IMR-90 (cell line): ENCODE measurements at regions not wholly inside any gene's neighbourhood (a gene's known extent, or its start where the extent isn't known, plus 50 kb on each side); places are given as distances from the start of the nearest gene placed in this dataset.

ENCODE experiments used
- ATAC-seq: fragments of 200-7000 bp; cut with Tn5 transposase; 2 replicates; pipeline ENCODE4 v1.9.1; 2020; ENCODE audit warnings: low read depth, mild to moderate bottlenecking, moderate library complexity
- BruUV-seq: library from RNA; stranded (reverse); fragments of 400-500 nt; replicated peaks from 2 replicates; lab custom pipeline; 2021; lab: Mats Ljungman, UMichigan
- CTCF ChIA-PET: fragments of 300-600 bp; formaldehyde crosslinking; extraction: SDS; loops from one replicate; lab custom pipeline; 2021; ENCODE audit warnings: antibody characterized with exemption; lab: Yijun Ruan, JAX
- POLR2A ChIA-PET: fragments of 300-600 bp; sonication (Branson Sonifier 250); formaldehyde crosslinking; loops from one replicate; lab custom pipeline; 2022; ENCODE audit warnings: antibody characterized with exemption; ENCODE audit not compliant: unreplicated experiment; lab: Charles Lee
- DNase-seq: peaks from one replicate; pipeline ENCODE4 v3.0.0; 2013
- H2AFZ ChIP-seq: replicated peaks from 2 replicates; pipeline ENCODE3; 2013; ENCODE audit warnings: low read length, mild to moderate bottlenecking; ENCODE audit not compliant: poor library complexity
- H2AK5ac ChIP-seq: 2 replicates; pipeline ENCODE4 v1.6.1; 2013; ENCODE audit warnings: low read depth, low read length, inconsistent platforms
- H2AK9ac ChIP-seq: replicated peaks from 2 replicates; pipeline ENCODE3; 2013; ENCODE audit warnings: mild to moderate bottlenecking, low read depth, low read length, moderate library complexity; ENCODE audit not compliant: poor library complexity
- H2BK120ac ChIP-seq: 2 replicates; pipeline ENCODE4 v1.6.1; 2013; ENCODE audit warnings: low read depth, low read length, inconsistent platforms
- H2BK15ac ChIP-seq: 3 replicates; pipeline ENCODE4 v1.6.1; 2013; ENCODE audit warnings: low read depth, low read length, inconsistent platforms
- H2BK20ac ChIP-seq: 2 replicates; pipeline ENCODE4 v1.6.1; 2013; ENCODE audit warnings: low read depth, mild to moderate bottlenecking, inconsistent platforms, low read length, moderate library complexity
- H2BK5ac ChIP-seq: 2 replicates; pipeline ENCODE4 v1.6.1; 2013; ENCODE audit warnings: mild to moderate bottlenecking, low read depth, low read length, inconsistent platforms; ENCODE audit not compliant: poor library complexity, severe bottlenecking
- H3K14ac ChIP-seq: replicated peaks from 2 replicates; pipeline ENCODE4 v1.6.1; 2013; ENCODE audit warnings: low read depth, low read length, inconsistent platforms
- H3K18ac ChIP-seq: 2 replicates; pipeline ENCODE4 v1.6.1; 2013; ENCODE audit warnings: low read depth, low read length, control low read depth
- H3K23ac ChIP-seq: 2 replicates; pipeline ENCODE4 v1.6.1; 2013; ENCODE audit warnings: low read depth, low read length, inconsistent platforms
- H3K27ac ChIP-seq: 2 replicates; pipeline ENCODE4 v1.5.1; 2013; ENCODE audit warnings: mild to moderate bottlenecking, control low read depth, low read length; ENCODE audit not compliant: insufficient read depth
- H3K27me3 ChIP-seq: 2 replicates; pipeline ENCODE4 v1.6.1; 2013; ENCODE audit warnings: low read length; ENCODE audit not compliant: control insufficient read depth, insufficient read depth
- H3K36me3 ChIP-seq: 2 replicates; pipeline ENCODE4 v1.6.1; 2013; ENCODE audit warnings: low read length, mixed read lengths; ENCODE audit not compliant: control insufficient read depth, insufficient read depth
- H3K4ac ChIP-seq: 2 replicates; pipeline ENCODE4 v1.6.1; 2013; ENCODE audit warnings: low read depth, low read length, inconsistent platforms
- H3K4me1 ChIP-seq: 2 replicates; pipeline ENCODE4 v1.6.1; 2013; ENCODE audit warnings: low read length, mixed read lengths; ENCODE audit not compliant: control insufficient read depth, insufficient read depth
- H3K4me2 ChIP-seq: 2 replicates; pipeline ENCODE4 v1.6.1; 2013; ENCODE audit warnings: low read depth, mild to moderate bottlenecking, control low read depth, low read length, moderate library complexity
- H3K4me3 ChIP-seq: 2 replicates; pipeline ENCODE4 v1.5.1; 2013; ENCODE audit warnings: low read depth, mild to moderate bottlenecking, control low read depth, low read length, moderate library complexity; ENCODE audit not compliant: insufficient read depth
- H3K56ac ChIP-seq: 2 replicates; pipeline ENCODE4 v1.6.1; 2013; ENCODE audit warnings: low read length, inconsistent platforms; ENCODE audit not compliant: insufficient read depth; ENCODE audit errors: extremely low read depth
- H3K79me1 ChIP-seq, 2 experiments: 2 replicates each; pipeline ENCODE4 v1.6.1; 2013; ENCODE audit warnings: low read length in 2 of 2, inconsistent platforms in 1 of 2, low read depth in 1 of 2
- H3K9ac ChIP-seq: 2 replicates; pipeline ENCODE4 v1.6.1; 2013; ENCODE audit warnings: low read depth, low read length, control low read depth
- H3K9me1 ChIP-seq: 2 replicates; pipeline ENCODE4 v1.6.1; 2013; ENCODE audit warnings: low read length, inconsistent platforms; ENCODE audit not compliant: insufficient read depth
- H3K9me3 ChIP-seq: 2 replicates; pipeline ENCODE4 v1.6.1; 2013; ENCODE audit warnings: low read length; ENCODE audit not compliant: control insufficient read depth, insufficient read depth
- H4K20me1 ChIP-seq: 2 replicates; pipeline ENCODE4 v1.6.1; 2013; ENCODE audit warnings: low read length, inconsistent platforms; ENCODE audit not compliant: insufficient read depth
- H4K5ac ChIP-seq: 2 replicates; pipeline ENCODE4 v1.6.1; 2013; ENCODE audit warnings: mild to moderate bottlenecking, low read depth, low read length, control low read depth
- H4K8ac ChIP-seq, 2 experiments: 2 replicates each; pipeline ENCODE4 v1.6.1; 2013; ENCODE audit warnings: low read depth in 2 of 2, low read length in 2 of 2, control low read depth in 1 of 2, inconsistent platforms in 1 of 2
- H4K91ac ChIP-seq: 2 replicates; pipeline ENCODE4 v1.6.1; 2013; ENCODE audit warnings: low read depth, low read length, inconsistent platforms; ENCODE audit not compliant: insufficient read depth
- BHLHE40 ChIP-seq: fragments of 150-350 bp; IDR thresholded peaks from 2 replicates; pipeline ENCODE4 v1.6.1; 2016; ENCODE audit warnings: mild to moderate bottlenecking, low read depth, low read length
- CEBPB ChIP-seq: IDR thresholded peaks from 2 replicates; pipeline ENCODE4 v1.6.1; 2012; ENCODE audit warnings: low read depth, low read length, improper control_type of control experiment
- CTCF ChIP-seq: conservative IDR thresholded peaks from 2 replicates; pipeline ENCODE4 v1.5.1; 2012; ENCODE audit warnings: mild to moderate bottlenecking, low read depth, low read length, improper control_type of control experiment
- ELK1 ChIP-seq: fragments of 150-350 bp; IDR thresholded peaks from 2 replicates; pipeline ENCODE4 v1.6.1; 2016; ENCODE audit warnings: low read depth, mild to moderate bottlenecking, low read length, moderate library complexity, borderline replicate concordance
- FOS ChIP-seq: fragments of 150-350 bp; IDR thresholded peaks from 2 replicates; pipeline ENCODE4 v1.6.1; 2016; ENCODE audit warnings: low read depth, low read length
- MAFK ChIP-seq: IDR thresholded peaks from 2 replicates; pipeline ENCODE4 v1.6.1; 2012; ENCODE audit warnings: low read depth, low read length, improper control_type of control experiment
- MAZ ChIP-seq: IDR thresholded peaks from 2 replicates; pipeline ENCODE4 v1.6.1; 2012; ENCODE audit warnings: low read depth, mild to moderate bottlenecking, low read length, improper control_type of control experiment, moderate library complexity, borderline replicate concordance
- MXI1 ChIP-seq: IDR thresholded peaks from 2 replicates; pipeline ENCODE4 v1.6.1; 2012; ENCODE audit warnings: low read depth, mild to moderate bottlenecking, low read length, moderate library complexity, borderline replicate concordance
- NFE2L2 ChIP-seq: fragments of 150-350 bp; IDR thresholded peaks from 2 replicates; pipeline ENCODE4 v1.6.1; 2016; ENCODE audit warnings: low read depth, mild to moderate bottlenecking, low read length
- POLR2A ChIP-seq: IDR thresholded peaks from 2 replicates; pipeline ENCODE4 v1.6.1; 2012; ENCODE audit warnings: mild to moderate bottlenecking, low read depth, low read length
- RAD21 ChIP-seq: IDR thresholded peaks from 2 replicates; pipeline ENCODE4 v1.6.1; 2012; ENCODE audit warnings: low read length, improper control_type of control experiment
- RCOR1 ChIP-seq: IDR thresholded peaks from 2 replicates; pipeline ENCODE4 v1.6.1; 2012; ENCODE audit warnings: mild to moderate bottlenecking, low read length, improper control_type of control experiment; ENCODE audit not compliant: insufficient replicate concordance
- RFX5 ChIP-seq: IDR thresholded peaks from 2 replicates; pipeline ENCODE4 v1.8.0; 2012; ENCODE audit warnings: low read depth, mild to moderate bottlenecking, low read length, moderate library complexity
- SMC3 ChIP-seq: fragments of 150-350 bp; IDR thresholded peaks from 2 replicates; pipeline ENCODE4 v1.6.1; 2016; ENCODE audit warnings: low read depth, mild to moderate bottlenecking, antibody characterized with exemption, low read length, moderate library complexity
- WGBS, 2 experiments: methylation state at CpG; one replicate each; pipeline versions ENCODE4 v1.1.5 to v1.1.7; 2013; ENCODE audit warnings: missing lambda C conversion rate in 2 of 2; ENCODE audit not compliant: insufficient read length in 1 of 2; ENCODE audit errors: extremely low coverage in 2 of 2; 5-methylcytosine and 5-hydroxymethylcytosine counted together
- dilution Hi-C: fragments of 300-500 bp; cut with HindIII; formaldehyde crosslinking; loops from one replicate; pipeline ENCODE4 v1.14.3; 2018; ENCODE audit warnings: low sequenced_read_pairs; ENCODE audit not compliant: unreplicated experiment
- in situ Hi-C: fragments of 300-500 bp; cut with MboI; formaldehyde crosslinking; loops from 3 replicates; pipeline ENCODE4 v1.14.3; 2019; ENCODE audit warnings: low sequenced_read_pairs, inconsistent platforms, mixed read lengths
- intact Hi-C: fragments of 100-400 bp; cut with micrococcal nuclease; formaldehyde crosslinking; loops from 2 replicates; pipeline ENCODE4 v1.10.0; 2022

- POLR2A ChIA-PET = no interaction called here
Observed at GRCh38 chr12:38427442-38427841, 110.9 kb downstream of the ALG10B start.

More at GRCh38 chr12:38427442-38427841, 110.9 kb downstream of the ALG10B start:
- H3K27ac ChIP-seq = no peak overlapping the region
- no peak overlapping the region for H4K5ac ChIP-seq
- no peak overlapping the region for H2BK5ac ChIP-seq
- no peak for DNase-seq
- dilution Hi-C loops (no loop called here), in situ Hi-C loops (no loop called here), intact Hi-C loops (no loop called here)
- H3K56ac ChIP-seq = no peak overlapping the region
- no peak overlapping the region for H3K9ac ChIP-seq
- no peak overlapping the region for H3K23ac ChIP-seq
- peaks cover 10% of the 10 kb centered on the region for H3K9me3 ChIP-seq
- H4K20me1 ChIP-seq = no peaks in the 10 kb centered on the region
- no peak overlapping the region for H2BK15ac ChIP-seq
- no peak overlapping the region for H2AK5ac ChIP-seq
- no peak overlapping the region for H3K4ac ChIP-seq
- H3K27me3 ChIP-seq = no peaks in the 10 kb centered on the region
- no peak overlapping the region for H2AFZ ChIP-seq
- H2BK120ac ChIP-seq = no peak overlapping the region
- TF ChIP-seq RFX5 = no peak
- no peak for TF ChIP-seq FOS
- TF ChIP-seq POLR2A = no peak
- no peak for TF ChIP-seq MAZ
- no peak for TF ChIP-seq ELK1
- no peak for TF ChIP-seq RAD21
- TF ChIP-seq CEBPB = no peak
- TF ChIP-seq MAFK = no peak
- no peak for TF ChIP-seq MXI1
- TF ChIP-seq RCOR1 = no peak
- no peak for TF ChIP-seq BHLHE40
- no peak for TF ChIP-seq CTCF
- TF ChIP-seq SMC3 = no peak
- TF ChIP-seq NFE2L2 = no peak
- H2BK20ac ChIP-seq = no peak overlapping the region
- no CpG with 5 or more reads among the region's 1 CpG for WGBS, 2 experiments
- no peak overlapping the region for H3K4me3 ChIP-seq
- no TSS peak for BruUV-seq
- no peaks in the 10 kb centered on the region for H3K79me1 ChIP-seq
- ATAC-seq = no peak
- no peak overlapping the region for H4K91ac ChIP-seq
- no peak overlapping the region for H3K4me2 ChIP-seq
- H3K4me1 ChIP-seq = no peaks in the 10 kb centered on the region
- CTCF ChIA-PET = no interaction called here
- no peak overlapping the region for H3K14ac ChIP-seq
- H4K8ac ChIP-seq = no peak overlapping the region
- no peak overlapping the region for H3K18ac ChIP-seq
- no peaks in the 10 kb centered on the region for H3K9me1 ChIP-seq
- no peaks in the 10 kb centered on the region for H3K36me3 ChIP-seq
- H2AK9ac ChIP-seq = no peak overlapping the region
